ENCODE measurements at regions not wholly inside any gene's neighbourhood (a gene's known extent, or its start where the extent isn't known, plus 50 kb on each side); places are given as distances from the start of the nearest gene placed in this dataset.

- Histone ChIP-seq H3K9ac (ENCODE audit: extremely low read depth, low read length, poor library complexity, severe bottlenecking) (no peak overlapping the region), H3K27me3 (ENCODE audit: control insufficient read depth, insufficient read depth, low read length, poor library complexity, severe bottlenecking) (no peaks in the 10 kb centered on the region), H3K36me3 (ENCODE audit: control insufficient read depth, insufficient read depth, low read length) (no peaks in the 10 kb centered on the region), H3K4me1 (ENCODE audit: control insufficient read depth, insufficient read depth, low read length) (no peaks in the 10 kb centered on the region), H3K27ac (ENCODE audit: low read depth, low read length) (no peak overlapping the region), H3K4me3 (ENCODE audit: low read length) (no peak overlapping the region), H3K9me3 (ENCODE audit: control insufficient read depth, low read length) (no peaks in the 10 kb centered on the region)
- no peak overlapping the region for H3K4me3 Mint-ChIP-seq
- no peak overlapping the region for H3K27ac Mint-ChIP-seq
- H3K9me3 Mint-ChIP-seq = no peaks in the 10 kb centered on the region
- 90% methylated on average over 8 to 11 of the region's 11 CpGs for WGBS, 2 experiments (ENCODE audit: insufficient coverage in 1 of 2, insufficient read length in 1 of 2)
- no peaks in the 10 kb centered on the region for H3K36me3 Mint-ChIP-seq (ENCODE audit: low read depth)
- TF ChIP-seq, protein P1, sequence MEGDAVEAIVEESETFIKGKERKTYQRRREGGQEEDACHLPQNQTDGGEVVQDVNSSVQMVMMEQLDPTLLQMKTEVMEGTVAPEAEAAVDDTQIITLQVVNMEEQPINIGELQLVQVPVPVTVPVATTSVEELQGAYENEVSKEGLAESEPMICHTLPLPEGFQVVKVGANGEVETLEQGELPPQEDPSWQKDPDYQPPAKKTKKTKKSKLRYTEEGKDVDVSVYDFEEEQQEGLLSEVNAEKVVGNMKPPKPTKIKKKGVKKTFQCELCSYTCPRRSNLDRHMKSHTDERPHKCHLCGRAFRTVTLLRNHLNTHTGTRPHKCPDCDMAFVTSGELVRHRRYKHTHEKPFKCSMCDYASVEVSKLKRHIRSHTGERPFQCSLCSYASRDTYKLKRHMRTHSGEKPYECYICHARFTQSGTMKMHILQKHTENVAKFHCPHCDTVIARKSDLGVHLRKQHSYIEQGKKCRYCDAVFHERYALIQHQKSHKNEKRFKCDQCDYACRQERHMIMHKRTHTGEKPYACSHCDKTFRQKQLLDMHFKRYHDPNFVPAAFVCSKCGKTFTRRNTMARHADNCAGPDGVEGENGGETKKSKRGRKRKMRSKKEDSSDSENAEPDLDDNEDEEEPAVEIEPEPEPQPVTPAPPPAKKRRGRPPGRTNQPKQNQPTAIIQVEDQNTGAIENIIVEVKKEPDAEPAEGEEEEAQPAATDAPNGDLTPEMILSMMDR (conservative IDR thresholded peaks at IDR 0.05) = no peak
- no peaks in the 10 kb centered on the region for H3K4me1 Mint-ChIP-seq
- H3K27me3 Mint-ChIP-seq (ENCODE audit: insufficient read depth) = peaks cover 9% of the 10 kb centered on the region
- no peak for DNase-seq
Measured at GRCh38 chr18:8478968-8479370, 130.3 kb upstream of the RAB12 start.

DNA sequence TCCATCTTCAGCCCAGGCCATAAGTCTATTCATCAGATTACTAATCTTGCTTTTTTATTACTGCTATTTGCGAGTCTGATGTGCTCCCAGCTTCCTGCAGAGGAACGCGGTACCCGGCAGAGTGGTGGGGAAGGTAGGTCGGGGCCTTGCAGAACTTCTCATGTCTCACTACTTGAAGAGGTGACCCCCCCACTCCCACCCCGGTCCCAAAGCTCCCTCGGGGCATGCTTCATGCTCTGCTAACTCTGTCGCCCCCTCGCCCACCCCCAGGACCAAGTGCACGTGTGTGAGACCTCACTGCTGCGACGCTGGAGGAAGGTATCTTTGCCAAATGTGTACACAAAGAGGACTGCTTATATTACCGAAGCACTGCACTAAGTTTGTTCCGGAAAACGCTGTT lies 129.4 kb upstream of the RAB12 start:
- Histone ChIP-seq H3K9me3 (ENCODE audit: control insufficient read depth, low read length) (no peaks in the 10 kb centered on the region), H3K9ac (ENCODE audit: extremely low read depth, low read length, poor library complexity, severe bottlenecking) (no peak overlapping the region), H3K4me3 (ENCODE audit: low read length) (no peak overlapping the region), H3K27me3 (ENCODE audit: control insufficient read depth, insufficient read depth, low read length, poor library complexity, severe bottlenecking) (no peaks in the 10 kb centered on the region), H3K36me3 (ENCODE audit: control insufficient read depth, insufficient read depth, low read length) (no peaks in the 10 kb centered on the region), H3K27ac (ENCODE audit: low read depth, low read length) (no peak overlapping the region), H3K4me1 (ENCODE audit: control insufficient read depth, insufficient read depth, low read length) (no peaks in the 10 kb centered on the region)
- Mint-ChIP-seq H3K27ac (no peak overlapping the region), H3K36me3 (ENCODE audit: low read depth) (no peaks in the 10 kb centered on the region), H3K4me3 (no peak overlapping the region), H3K9me3 (no peaks in the 10 kb centered on the region), H3K4me1 (no peaks in the 10 kb centered on the region), H3K27me3 (ENCODE audit: insufficient read depth) (peaks cover 9% of the 10 kb centered on the region)
- TF ChIP-seq, protein P1 (conservative IDR thresholded peaks at IDR 0.05) = no peak
- 80 to 83% methylated on average over 8 to 14 of the region's 15 CpGs for WGBS, 2 experiments (ENCODE audit: insufficient coverage in 1 of 2, insufficient read length in 1 of 2)
- DNase-seq = no peak

GRCh38 chr18:8480506-8481328 lies 128.5 kb upstream of the RAB12 start:
- Histone ChIP-seq H3K9me3 (ENCODE audit: control insufficient read depth, low read length) (no peaks in the 10 kb centered on the region), H3K4me3 (ENCODE audit: low read length) (no peak overlapping the region), H3K4me1 (ENCODE audit: control insufficient read depth, insufficient read depth, low read length) (no peaks in the 10 kb centered on the region), H3K36me3 (ENCODE audit: control insufficient read depth, insufficient read depth, low read length) (no peaks in the 10 kb centered on the region), H3K27me3 (ENCODE audit: control insufficient read depth, insufficient read depth, low read length, poor library complexity, severe bottlenecking) (no peaks in the 10 kb centered on the region), H3K9ac (ENCODE audit: extremely low read depth, low read length, poor library complexity, severe bottlenecking) (no peak overlapping the region), H3K27ac (ENCODE audit: low read depth, low read length) (no peak overlapping the region)
- 71% methylated on average over 15 to 16 of the region's 16 CpGs for WGBS, 2 experiments (ENCODE audit: insufficient coverage in 1 of 2, insufficient read length in 1 of 2)
- no peak overlapping the region for H3K4me3 Mint-ChIP-seq
- H3K36me3 Mint-ChIP-seq (ENCODE audit: low read depth) = no peaks in the 10 kb centered on the region
- H3K4me1 Mint-ChIP-seq = no peaks in the 10 kb centered on the region
- TF ChIP-seq, protein P1 (conservative IDR thresholded peaks at IDR 0.05) = peak; percentile 72
- H3K27me3 Mint-ChIP-seq (ENCODE audit: insufficient read depth) = peaks cover 9% of the 10 kb centered on the region
- H3K9me3 Mint-ChIP-seq = no peaks in the 10 kb centered on the region
- H3K27ac Mint-ChIP-seq = no peak overlapping the region
- DNase-seq = peak; percentile 79
